ENCODE measurements at regions not wholly inside any gene's neighbourhood (a gene's known extent, or its start where the extent isn't known, plus 50 kb on each side); places are given as distances from the start of the nearest gene placed in this dataset.

DNA sequence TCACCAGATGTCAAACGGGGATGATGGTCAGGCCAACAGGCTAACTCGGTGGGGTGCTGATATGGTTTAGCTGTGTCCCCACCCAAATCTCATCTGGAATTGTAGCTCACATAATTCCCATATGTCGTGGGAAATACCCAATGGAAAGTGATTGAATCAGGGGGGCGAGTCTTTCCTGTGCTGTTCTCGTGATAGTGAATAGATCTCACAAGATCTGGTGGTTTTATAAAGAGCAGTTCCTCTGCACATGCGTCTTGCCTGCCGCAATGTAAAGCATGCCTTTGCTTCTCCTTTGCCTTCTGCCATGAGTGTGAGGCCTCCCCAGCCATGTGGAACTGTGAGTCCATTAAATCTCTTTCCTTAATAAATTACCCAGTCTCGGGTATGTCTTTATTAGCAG is 74.4 kb upstream of the YWHAQ start:
- TF ChIP-seq, protein P1, sequence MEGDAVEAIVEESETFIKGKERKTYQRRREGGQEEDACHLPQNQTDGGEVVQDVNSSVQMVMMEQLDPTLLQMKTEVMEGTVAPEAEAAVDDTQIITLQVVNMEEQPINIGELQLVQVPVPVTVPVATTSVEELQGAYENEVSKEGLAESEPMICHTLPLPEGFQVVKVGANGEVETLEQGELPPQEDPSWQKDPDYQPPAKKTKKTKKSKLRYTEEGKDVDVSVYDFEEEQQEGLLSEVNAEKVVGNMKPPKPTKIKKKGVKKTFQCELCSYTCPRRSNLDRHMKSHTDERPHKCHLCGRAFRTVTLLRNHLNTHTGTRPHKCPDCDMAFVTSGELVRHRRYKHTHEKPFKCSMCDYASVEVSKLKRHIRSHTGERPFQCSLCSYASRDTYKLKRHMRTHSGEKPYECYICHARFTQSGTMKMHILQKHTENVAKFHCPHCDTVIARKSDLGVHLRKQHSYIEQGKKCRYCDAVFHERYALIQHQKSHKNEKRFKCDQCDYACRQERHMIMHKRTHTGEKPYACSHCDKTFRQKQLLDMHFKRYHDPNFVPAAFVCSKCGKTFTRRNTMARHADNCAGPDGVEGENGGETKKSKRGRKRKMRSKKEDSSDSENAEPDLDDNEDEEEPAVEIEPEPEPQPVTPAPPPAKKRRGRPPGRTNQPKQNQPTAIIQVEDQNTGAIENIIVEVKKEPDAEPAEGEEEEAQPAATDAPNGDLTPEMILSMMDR (IDR thresholded peaks at IDR 0.05; ENCODE audit: control insufficient read depth, extremely low read depth, insufficient read depth), result no peak

DNA sequence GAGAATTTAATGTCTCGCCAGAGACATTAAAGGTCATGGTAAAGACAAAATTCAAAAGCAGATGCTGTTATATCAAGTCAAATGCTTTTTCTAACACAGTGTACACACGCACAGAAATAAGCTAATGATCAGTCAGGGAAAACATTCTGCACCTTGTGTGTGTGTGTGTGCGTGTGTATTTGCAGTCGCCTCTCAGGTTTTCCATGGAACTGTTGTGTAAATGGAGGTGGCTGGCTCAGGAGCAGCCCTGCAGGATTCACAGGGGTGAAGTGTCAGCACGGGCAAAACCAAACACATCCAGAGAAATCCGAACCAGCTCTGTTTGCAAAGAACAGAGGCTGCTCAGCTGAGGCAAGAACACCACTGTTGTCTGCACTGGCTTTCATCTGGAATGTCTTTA is 76.2 kb upstream of the YWHAQ start:
- TF ChIP-seq, protein P1 (IDR thresholded peaks at IDR 0.05; ENCODE audit: control insufficient read depth, extremely low read depth, insufficient read depth), result no peak
- no peak overlapping the region for H3K4me3 ChIP-seq (ENCODE audit: low read depth, low read length)
- DNase-seq (ENCODE audit: low read depth), result no peak

More for the DNA sequence above, 74.4 kb upstream of the YWHAQ start:
- H3K4me3 ChIP-seq (ENCODE audit: low read depth, low read length), result no peak overlapping the region
- DNase-seq (ENCODE audit: low read depth), result no peak

DNA sequence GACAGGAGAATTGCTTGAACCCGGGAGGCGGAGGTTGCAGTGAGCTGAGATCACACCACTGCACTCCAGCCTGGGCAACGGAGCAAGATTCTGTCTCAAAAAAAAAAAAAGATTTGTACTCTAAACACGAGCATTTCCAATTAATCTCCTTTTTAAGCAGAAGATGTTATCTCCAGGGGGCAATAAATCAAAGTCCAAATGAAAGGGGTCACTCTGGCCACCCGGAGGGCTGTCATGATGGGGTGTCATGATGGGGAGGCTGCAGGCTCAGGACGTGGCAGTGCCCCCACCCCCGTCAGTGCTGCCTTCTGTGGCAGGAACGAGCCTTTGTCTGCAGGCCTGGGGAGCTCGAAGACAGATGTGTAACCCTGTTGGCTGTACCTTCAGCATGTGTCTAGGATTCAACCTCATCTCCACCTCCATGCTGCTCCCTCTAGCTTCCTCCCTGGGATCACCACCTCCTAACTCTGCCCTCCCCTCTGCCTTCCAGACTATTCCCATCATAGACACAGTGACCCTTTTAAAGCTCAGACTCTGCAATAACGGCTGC is 76.9 kb upstream of the YWHAQ start:
- no peak overlapping the region for H3K4me3 ChIP-seq (ENCODE audit: low read depth, low read length)
- TF ChIP-seq, protein P1 (IDR thresholded peaks at IDR 0.05; ENCODE audit: control insufficient read depth, extremely low read depth, insufficient read depth), result no peak
- no peak for DNase-seq (ENCODE audit: low read depth)

DNA sequence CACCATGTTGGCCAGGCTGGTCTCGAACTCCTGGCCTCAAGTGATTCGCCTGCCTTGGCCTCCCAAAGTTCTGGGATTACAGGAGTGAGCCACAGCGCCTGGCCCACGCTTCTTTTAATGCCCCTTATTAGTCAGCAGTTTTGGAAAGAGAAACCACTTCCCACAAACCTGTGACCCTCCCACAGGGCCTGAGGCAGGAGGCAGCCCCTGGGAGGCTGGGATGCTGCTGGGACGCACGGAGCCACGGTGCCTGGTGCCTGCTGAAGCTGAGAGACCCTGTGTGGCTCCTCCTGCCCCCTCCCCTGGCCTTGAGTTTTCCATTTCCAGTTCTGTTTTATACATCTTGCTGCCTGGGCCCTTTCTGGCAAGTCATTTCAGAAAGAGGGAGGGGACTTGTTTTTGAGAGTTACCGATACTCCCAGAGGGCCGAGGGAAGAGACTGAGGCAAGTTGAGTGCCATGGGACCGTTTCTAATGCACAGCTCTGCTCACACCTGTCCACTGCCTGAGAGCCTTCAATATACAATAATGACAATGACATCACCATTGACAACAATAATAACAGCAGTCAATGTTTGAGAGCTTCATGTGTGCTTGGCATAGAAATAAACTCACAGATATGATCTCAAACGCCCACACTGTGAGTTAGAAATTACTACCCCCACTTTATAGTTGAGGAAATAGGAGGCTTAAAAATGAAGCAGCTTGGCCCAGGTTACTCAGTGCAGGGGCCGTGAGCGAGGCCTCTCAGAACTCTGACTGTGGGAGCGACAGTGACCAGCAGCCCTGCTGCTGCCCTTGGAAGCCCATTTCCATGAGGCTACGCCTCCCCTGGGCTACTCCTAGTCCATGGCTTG is 78.1 kb upstream of the YWHAQ start:
- TF ChIP-seq, protein P1 (IDR thresholded peaks at IDR 0.05; ENCODE audit: control insufficient read depth, extremely low read depth, insufficient read depth), result no peak
- DNase-seq (ENCODE audit: low read depth), result no peak
- no peak overlapping the region for H3K4me3 ChIP-seq (ENCODE audit: low read depth, low read length)

DNA sequence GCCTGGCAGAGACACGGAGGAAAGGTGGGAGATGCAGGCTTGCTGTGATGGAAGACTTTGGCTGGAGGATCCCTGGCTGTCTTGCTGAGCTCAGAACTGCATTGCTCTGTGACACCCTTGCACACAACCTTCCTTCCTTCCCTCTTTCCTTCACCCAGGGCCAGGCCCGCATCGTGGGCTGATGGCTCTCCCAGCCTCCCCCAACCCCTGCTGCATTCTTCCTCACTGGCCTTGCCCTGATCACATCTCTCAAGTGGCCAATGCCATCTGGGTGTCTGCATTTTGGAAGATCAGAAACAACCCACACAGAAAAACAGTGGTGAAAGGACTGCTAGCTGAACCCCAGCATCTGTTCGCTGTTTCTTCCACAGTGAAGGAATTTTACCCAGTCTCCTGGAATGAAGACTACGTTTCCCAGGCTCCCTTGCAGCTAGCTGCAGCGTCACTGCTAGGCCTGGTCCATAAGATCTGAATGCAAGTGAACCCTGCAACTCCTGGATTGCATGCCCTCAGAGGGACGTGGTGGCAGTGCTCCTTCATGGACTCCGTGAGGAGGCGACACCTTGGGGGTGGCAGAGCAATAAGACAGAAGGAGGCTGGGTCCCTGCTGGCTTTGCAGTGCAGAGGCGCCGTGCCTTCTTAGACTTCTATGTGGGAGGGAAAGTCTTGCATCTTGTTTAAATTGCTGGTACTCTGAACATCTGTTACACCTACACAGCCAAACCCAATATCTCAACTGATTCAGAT is 78.9 kb upstream of the YWHAQ start:
- TF ChIP-seq, protein P1 (IDR thresholded peaks at IDR 0.05; ENCODE audit: control insufficient read depth, extremely low read depth, insufficient read depth), result no peak
- H3K4me3 ChIP-seq (ENCODE audit: low read depth, low read length), result no peak overlapping the region
- no peak for DNase-seq (ENCODE audit: low read depth)

DNA sequence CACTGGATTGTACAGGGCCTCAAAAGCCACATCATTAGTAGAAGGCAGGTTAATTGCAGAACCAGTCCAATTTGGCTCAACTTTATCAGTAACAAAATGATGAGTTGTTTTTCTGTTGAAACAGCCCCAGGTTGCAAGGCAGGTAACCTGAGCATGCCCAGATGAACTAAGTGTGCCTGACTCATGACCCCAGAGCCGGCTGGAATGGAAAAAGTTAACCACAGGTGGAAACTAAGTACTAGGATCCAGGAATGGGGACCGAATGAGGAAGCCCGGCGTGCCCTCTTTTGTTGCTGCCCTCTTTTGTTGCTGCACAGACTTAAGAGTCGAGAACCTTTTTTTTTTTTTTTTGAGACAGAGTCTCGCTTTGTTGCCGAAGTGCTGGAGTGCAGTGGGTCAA is 79.5 kb upstream of the YWHAQ start:
- no peak for DNase-seq (ENCODE audit: low read depth)
- no peak overlapping the region for H3K4me3 ChIP-seq (ENCODE audit: low read depth, low read length)
- TF ChIP-seq, protein P1 (IDR thresholded peaks at IDR 0.05; ENCODE audit: control insufficient read depth, extremely low read depth, insufficient read depth), result no peak

All from LNCaP clone FGC (cell line).